ENCODE measurements at regions not wholly inside any gene's neighbourhood (a gene's known extent, or its start where the extent isn't known, plus 50 kb on each side); places are given as distances from the start of the nearest gene placed in this dataset.

DNA sequence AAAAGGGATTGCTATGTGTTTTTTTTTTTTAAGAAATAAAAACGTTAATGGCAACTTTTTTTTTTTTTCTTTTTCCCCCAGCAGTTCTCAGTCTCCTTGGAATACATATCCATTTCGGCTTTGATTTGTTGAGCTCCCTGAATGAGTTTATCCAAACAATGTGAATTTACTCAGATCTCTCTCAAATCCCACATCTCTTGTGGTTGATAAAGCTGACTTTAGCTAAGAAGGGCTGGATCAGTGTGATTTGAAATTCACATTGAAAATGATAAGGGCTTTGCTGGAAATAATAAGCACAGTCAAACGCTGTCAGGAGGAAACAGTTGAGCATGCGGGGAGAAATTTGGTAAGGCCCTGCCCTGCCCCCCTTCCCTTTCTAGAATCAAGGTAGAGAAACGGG lies 74.1 kb upstream of the IRX3 start:
- DNase-seq, result no peak

DNA sequence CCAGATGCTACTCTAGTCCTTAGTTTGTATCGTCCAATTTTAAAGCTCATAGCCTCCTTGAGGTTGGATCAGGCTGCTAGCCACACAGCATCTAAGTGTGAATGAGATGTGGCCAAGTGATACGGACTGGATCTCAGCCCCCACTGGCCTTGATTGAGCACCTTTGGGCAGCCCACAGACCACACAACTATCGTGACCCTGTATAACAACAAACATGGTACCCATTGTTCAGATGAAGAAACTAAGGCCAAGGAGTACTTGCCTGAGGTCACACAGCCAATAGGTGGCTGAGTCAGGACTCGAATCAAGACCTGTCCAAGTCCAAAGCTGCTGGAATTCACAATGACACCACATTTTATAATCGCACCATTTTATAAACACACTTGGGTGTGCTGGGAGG lies 73.0 kb upstream of the IRX3 start:
- no peak for DNase-seq

DNA sequence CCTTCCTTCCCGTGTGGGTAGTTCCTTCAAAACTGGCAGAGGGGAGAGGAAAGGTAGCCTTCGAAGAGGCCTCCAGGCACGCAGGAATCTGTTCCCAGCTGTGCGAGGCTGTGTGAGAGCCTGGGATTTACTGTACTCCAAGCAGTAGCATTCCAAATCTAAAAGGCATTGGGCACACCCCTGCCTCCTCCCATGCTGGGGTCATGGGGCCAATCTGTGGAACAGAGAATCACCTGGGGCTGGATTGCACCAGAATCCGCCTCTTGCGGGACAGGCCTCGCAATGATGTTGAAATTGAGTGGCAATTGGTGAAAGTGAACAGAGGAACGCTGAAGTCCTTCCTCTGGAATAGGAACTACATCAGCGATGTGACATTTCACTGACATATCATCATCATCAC lies 72.5 kb upstream of the IRX3 start:
- DNase-seq, result no peak

DNA sequence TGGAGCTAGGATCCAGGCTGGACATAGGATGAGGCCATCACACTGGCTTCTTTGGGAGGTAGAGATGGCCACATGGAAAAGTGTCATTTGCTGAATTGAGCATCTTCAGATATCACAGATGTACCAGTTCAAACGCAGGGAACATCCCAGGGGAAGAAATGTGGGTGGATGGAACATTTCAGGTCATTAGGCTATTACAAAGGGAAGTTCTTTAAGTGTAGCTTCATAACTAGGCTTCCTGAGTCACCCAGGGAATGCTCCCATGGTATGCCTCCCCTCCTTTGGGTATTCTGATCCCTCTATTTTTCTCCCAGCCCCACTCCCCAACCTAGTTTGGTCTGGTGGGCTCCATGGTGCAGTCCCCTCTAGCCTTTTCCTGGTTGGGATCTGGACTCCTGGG lies 69.8 kb upstream of the IRX3 start:
- DNase-seq, result no peak

DNA sequence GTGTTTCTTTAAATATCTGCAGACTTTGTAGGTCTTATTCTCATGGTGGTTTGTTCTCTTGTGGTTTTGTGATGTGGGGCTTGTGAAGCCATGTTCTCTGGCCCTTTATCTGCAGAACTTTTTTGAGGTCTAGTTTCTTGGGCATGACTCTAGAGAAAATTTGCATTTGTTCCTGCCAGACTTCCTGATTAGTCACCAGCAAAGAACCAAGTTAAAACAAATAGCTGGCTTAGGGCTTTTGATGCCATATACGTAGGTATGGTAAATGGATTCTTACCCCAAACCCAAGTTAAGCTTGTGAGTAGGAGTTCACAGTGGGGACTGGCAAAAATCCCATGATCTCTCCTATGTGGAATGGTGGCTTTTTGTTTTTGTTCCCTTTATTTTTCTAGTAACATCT lies 68.7 kb upstream of the IRX3 start:
- peak; percentile 58 for DNase-seq

DNA sequence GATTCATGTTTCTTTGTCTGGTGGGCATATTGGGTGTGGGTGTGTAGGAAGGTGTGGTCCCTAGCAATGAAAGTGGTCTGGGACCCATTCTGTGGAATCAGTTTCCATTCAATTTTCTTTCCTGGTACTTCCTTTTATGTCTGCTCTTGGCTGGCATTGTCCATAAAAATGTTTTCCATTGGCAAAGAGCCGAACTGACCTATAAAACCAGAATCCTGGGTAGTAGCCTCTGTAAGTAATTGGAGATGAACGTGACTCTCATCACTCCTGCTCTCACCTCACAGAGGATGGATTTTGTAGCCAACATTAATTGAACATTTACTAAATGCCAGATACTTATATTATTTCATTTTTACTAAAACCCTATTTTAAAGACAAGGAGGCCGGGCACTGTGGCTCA lies 66.5 kb upstream of the IRX3 start:
- DNase-seq, result no peak

DNA sequence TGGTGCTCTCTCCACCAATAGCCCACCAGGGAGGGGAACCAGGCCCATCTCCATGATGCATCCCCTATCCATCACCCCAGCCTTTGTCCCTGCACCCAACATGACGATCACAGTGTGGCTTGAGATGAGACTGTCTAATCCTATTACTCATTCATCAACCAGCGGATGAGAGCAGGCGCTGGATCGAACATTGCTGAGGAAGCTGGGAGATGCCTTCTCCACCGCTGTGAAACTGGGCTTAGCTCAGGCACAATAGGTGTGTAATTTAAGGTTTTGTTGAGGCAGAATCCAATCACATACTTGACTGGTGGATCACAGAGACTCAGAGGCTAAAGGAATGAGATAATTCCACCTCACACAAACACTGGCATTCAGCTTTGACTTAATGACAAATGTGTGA lies 64.6 kb upstream of the IRX3 start:
- DNase-seq, result no peak

DNA sequence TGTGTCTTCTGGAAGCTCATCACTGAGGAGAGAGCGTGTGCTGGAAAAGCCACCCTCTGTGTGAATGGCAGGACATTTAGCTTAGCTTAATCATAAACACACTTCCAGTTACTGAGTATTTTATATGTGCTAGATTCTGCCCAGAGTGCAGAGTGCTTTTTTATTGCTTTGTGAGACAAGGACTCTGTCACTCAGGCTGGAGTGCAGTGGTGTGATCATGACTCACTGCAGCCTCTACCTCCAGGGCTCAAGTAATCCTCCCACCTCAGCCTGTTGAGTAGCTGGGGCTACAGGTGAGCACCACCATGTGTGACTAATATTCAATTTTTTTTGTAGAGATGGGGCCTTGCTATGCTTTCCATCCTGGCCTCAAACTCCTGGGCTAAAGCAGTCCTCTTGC lies 61.4 kb upstream of the IRX3 start:
- DNase-seq, result peak; percentile 6

DNA sequence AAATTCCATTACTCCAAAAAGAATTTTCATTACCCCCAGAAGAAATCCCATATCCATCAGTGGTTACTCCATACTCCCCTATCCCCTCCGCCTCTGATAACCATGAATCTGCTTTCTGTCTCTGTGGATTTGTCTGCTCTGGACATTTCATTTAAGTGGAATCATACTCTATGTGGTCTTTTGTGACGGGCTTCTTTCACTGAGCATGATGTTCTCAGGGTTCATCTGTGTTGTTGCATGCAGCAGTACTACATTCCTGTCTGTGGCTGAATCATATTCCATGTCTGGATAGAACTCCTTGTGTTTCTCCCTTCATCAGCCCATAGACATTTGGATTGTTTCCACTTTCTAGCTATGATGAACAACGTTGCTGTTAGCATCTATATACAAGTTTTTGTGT lies 59.5 kb upstream of the IRX3 start:
- DNase-seq, result peak; percentile 75

DNA sequence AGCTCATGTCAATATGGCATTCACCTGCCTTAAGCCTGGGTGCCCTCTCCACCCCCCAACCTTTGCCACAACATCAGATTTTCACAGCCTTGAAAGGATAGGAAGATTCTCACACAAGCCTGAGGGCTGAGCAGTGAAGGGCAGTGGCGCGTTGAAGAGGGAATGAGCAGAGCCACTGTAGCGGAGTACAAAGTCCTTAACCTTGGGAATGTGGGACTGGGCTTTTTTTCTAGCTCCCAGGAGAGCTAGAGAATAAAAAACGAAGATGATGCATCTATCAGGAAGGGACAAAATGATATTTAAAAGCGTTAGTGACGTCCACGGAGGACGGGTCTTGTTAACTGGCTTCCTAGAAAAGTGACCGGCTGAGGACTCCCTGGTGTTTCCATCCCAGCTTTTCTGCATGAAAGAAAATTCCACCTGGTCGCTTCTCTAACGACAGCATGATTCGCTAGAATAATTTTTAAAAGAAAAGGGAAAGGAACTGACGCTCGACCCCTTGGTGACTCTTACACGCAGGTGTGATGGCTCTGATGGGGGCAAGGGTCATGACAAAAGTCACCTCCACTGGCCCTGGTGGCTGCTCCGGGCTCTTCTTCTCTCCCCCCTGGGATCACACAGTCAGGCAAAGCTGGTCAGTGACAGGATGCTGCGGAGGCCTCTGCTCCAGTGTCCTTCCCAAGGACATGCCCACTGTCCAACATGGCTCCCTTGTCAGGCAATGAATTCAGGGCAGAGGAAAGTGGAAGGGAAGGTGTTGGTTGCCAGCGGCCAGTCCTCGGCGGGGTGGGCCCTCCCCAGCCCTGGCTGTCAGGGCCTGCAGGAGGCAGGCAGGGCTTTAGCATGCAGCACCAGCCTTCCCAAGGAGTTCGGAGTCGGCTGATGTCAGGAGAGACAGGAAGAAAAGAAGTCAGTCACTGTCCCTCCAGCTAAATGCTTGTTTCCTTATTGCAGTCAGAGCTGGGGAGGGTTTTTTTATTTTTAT lies 58.4 kb upstream of the IRX3 start:
- no peak for DNase-seq

DNA sequence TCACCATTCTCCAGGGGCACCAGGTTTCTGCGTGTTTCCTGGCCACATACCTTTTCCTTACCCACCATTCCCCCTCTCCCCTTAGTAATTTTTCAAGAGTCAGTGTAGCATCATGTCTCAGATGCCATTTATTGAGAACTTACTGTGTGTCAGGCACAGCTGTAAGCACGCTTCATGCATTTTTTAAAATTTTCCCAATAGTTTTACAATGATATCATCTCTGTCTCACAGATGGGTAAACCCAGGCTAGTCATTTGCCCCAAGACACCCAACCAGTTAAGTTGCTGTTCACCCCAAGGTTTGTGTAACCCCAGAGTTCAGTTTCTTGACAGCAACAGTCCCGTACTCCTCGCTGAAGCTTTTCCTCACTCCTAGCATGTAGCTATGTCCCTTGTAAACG lies 56.4 kb upstream of the IRX3 start:
- DNase-seq, result peak; percentile 45

DNA sequence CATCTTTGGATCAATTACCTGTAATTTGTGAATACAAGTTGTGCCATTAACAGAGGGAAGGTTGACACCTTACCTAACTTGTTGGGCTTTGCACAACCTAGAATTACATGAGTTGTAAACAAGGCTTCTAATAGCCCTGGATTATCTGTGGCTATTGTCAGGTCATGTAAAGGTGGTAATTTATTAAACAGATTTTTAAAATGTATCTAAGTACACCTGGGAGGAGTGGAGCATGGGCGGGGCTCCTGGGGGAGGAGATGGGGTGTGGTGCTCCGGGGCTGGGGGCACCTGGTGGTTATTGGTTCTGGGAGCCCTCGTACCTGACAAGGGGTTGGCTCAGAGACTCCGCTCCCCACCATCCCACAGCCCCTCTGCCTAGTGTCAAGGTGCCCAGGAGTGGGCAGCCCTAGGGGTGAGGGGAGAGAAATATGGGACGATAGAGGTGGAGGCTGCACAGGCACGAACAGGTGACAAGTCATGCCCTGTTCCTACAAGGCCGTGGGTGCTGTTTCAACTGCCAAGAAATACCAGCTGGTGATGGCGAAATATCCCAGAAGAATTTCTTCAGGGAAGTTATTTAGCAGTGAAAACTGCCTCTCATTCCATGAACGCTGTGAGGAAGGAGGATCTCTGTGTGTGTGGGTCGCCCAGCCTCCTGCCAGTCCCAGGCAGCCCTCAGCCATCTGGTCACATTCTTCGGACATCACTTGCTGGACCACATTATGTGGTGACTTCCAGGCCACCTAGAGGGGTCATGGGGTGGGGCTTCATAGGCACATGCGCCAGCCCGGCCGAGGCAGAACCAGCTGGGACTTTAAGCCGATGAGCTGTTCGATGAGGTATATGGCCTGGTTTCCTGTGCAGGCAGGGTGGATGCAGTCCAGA lies 55.5 kb upstream of the IRX3 start:
- peak; percentile 15 for DNase-seq

DNA sequence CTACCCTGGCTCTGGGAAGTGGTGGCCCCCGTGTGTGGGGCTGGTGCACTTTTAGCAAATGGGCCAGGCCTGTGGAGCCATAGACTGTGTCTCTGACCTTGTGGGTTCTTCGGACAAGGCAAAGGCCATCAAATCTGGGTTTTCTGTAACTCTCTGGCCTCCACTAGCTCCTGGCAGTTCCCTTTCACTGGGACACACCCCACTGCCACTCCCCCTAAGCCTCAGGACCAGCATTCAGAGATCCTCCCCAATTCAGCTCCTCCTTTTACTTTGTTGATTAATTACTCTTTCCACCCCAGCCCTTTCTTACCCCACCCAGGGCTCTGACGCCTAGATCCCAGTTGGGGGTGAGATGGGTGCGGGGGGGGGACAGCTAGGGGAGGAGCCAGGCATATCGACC lies 53.9 kb upstream of the IRX3 start:
- no peak for DNase-seq

DNA sequence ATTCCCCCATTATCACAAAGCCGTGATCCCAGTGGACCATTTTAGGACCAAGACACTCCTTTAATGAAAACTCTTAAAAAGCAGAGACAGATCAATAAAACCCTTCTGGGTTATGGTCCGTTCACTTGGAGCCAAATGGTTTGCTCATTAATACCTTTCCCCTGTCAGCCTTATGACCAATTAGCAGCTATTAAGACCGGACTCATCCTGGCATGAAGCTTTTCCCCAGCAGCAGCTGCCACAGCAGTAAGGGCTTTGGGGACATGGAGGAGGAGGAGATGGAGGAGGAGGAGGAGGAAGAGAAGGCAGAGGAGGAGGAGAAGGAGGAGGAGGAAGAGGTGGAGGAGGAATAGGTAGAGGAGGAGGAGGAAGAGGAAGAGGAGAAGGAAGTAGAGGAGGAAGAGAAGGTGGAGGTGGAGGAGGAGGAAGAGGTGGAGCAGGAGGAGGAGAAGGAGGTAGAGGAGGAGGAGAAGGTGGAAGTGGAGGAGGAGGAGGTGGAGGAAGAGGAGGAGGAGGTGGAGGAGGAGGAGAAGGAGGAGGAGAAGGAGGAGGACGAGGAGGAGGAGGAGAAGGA lies 50.1 kb upstream of the IRX3 start:
- no peak for DNase-seq
